ENCODE measurements at regions not wholly inside any gene's neighbourhood (a gene's known extent, or its start where the extent isn't known, plus 50 kb on each side); places are given as distances from the start of the nearest gene placed in this dataset.

DNA sequence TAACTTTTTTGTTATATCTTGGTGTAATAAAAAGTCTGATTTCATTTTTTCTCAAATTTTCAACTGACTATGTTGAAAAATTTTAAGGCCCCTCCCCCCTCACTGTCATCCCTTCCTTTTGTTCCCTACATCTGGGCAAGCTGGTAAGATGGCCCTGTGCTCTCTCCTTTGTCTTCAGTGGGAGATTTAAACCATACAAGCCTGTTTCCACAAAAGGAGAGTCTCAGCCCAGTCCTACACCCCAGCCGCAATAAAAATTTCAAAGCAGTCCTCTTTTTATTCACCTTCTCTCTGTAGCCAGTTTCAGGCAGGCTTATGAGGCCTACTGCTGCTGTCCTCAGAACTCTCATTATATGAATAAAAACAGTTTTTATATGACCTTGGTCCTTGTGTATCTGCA is 630.5 kb downstream of the CBLN2 start:
- Histone ChIP-seq H3K27ac (ENCODE audit: low read depth, low read length) (no peak overlapping the region), H3K9me3 (ENCODE audit: control insufficient read depth in 1 of 2, low read length in 2 of 2) (no peaks in the 10 kb centered on the region), H3K36me3 (ENCODE audit: insufficient read depth, low read length) (no peaks in the 10 kb centered on the region), H3K4me3 (ENCODE audit: low read length in 2 of 2) (no peak overlapping the region), H3K4me1 (ENCODE audit: insufficient read depth, low read length) (no peaks in the 10 kb centered on the region), H3K27me3 (ENCODE audit: insufficient read depth, low read length) (no peaks in the 10 kb centered on the region)
- Mint-ChIP-seq H3K4me1 (no peaks in the 10 kb centered on the region), H3K27me3 (no peaks in the 10 kb centered on the region), H3K9me3 (peaks cover 0 to 10% (median 2%) of the 10 kb centered on the region in 8 donors), H3K4me3 (no peak overlapping the region), H3K27ac (no peak overlapping the region), H3K36me3 (no peaks in the 10 kb centered on the region)
- DNase-seq: no peak
- intact Hi-C loops (cut with micrococcal nuclease): no loop called here
- POLR2A ChIA-PET (ENCODE audit: partially characterized antibody): no interaction called here
- CTCF ChIA-PET (ENCODE audit: partially characterized antibody): no interaction called here

DNA sequence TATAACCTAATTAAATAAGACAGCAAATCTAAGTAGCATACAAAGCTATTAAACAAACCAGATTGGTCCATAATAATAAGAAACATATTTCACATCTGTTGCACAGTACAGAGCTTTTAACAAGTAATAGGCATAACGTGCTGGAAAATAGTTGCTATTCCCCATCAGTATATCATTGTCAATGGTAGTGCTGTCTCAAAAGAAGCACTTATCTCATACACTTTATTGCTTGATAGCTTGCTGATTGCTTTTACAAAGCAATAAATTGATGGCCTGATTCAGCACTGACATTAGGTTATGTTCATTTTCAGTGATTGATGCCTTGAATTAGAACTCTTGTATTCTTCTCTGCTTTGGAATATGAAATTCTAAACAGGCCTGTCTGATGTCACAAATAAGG is 641.7 kb downstream of the CBLN2 start:
- Mint-ChIP-seq H3K27ac (no peak overlapping the region), H3K27me3 (no peaks in the 10 kb centered on the region), H3K9me3 (peaks cover 0 to 6% (median 2%) of the 10 kb centered on the region in 8 donors), H3K36me3 (no peaks in the 10 kb centered on the region), H3K4me3 (no peak overlapping the region), H3K4me1 (no peaks in the 10 kb centered on the region)
- intact Hi-C loops (cut with micrococcal nuclease): no loop called here
- Histone ChIP-seq H3K36me3 (ENCODE audit: insufficient read depth, low read length) (no peaks in the 10 kb centered on the region), H3K4me3 (ENCODE audit: low read length in 2 of 2) (no peak overlapping the region), H3K9me3 (ENCODE audit: control insufficient read depth in 1 of 2, low read length in 2 of 2) (no peaks in the 10 kb centered on the region), H3K27ac (ENCODE audit: low read depth, low read length) (no peak overlapping the region), H3K4me1 (ENCODE audit: insufficient read depth, low read length) (no peaks in the 10 kb centered on the region), H3K27me3 (ENCODE audit: insufficient read depth, low read length) (no peaks in the 10 kb centered on the region)
- DNase-seq: no peak
- ChIA-PET CTCF (ENCODE audit: partially characterized antibody) (no interaction called here), POLR2A (ENCODE audit: partially characterized antibody) (no interaction called here)

DNA sequence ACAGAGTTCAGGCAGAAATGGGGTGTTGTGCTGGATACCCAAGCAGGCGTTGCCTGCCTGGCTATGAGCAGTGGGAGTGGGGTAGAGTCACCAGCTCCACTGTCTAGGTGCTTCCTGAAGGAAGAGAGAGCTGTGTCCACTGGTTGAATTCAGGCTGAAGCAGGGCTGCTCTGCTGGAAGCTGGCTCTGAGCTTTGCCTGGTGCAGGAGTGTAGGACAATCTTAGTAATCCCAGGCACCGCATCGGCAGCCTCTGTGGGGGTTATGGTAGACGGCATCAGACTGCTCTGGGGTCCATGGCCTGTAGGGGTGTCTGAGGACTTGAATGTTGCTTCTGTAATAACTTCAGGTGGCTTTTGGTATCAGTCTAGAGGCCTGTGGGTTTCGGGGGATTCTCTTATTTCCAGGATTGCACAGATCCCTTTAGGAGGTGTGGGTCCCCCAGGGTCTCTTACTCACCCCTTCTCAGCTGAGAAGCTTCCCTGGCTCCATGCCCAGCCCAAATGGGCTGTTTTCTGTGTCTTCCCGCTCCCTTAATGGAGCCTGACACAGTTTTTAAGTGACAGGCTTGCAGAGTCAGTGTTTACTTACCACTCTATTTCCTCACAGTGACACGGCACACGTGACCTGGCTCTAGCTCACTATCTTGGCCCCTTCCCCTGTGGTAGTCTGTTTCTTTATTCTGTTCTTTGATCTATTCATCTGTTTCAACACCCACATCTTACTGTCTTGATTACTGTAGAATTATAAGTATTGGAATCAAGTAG is 644.3 kb downstream of the CBLN2 start:
- CTCF ChIA-PET (ENCODE audit: partially characterized antibody): no interaction called here
- no peaks in the 10 kb centered on the region for H3K27me3 Mint-ChIP-seq
- peaks cover 2 to 12% (median 6%) of the 10 kb centered on the region in 8 donors for H3K9me3 Mint-ChIP-seq
- DNase-seq: no peak
- no peaks in the 10 kb centered on the region for H3K27me3 ChIP-seq (ENCODE audit: insufficient read depth, low read length)
- no peak overlapping the region for H3K4me3 ChIP-seq (ENCODE audit: low read length in 2 of 2)
- H3K27ac Mint-ChIP-seq: no peak overlapping the region
- no peak overlapping the region for H3K27ac ChIP-seq (ENCODE audit: low read depth, low read length)
- H3K9me3 ChIP-seq (ENCODE audit: control insufficient read depth in 1 of 2, low read length in 2 of 2): no peaks in the 10 kb centered on the region
- H3K36me3 ChIP-seq (ENCODE audit: insufficient read depth, low read length): no peaks in the 10 kb centered on the region
- POLR2A ChIA-PET (ENCODE audit: partially characterized antibody): no interaction called here
- no peaks in the 10 kb centered on the region for H3K4me1 Mint-ChIP-seq
- H3K36me3 Mint-ChIP-seq: no peaks in the 10 kb centered on the region
- no peaks in the 10 kb centered on the region for H3K4me1 ChIP-seq (ENCODE audit: insufficient read depth, low read length)
- H3K4me3 Mint-ChIP-seq: no peak overlapping the region
- intact Hi-C loops (cut with micrococcal nuclease): no loop called here

DNA sequence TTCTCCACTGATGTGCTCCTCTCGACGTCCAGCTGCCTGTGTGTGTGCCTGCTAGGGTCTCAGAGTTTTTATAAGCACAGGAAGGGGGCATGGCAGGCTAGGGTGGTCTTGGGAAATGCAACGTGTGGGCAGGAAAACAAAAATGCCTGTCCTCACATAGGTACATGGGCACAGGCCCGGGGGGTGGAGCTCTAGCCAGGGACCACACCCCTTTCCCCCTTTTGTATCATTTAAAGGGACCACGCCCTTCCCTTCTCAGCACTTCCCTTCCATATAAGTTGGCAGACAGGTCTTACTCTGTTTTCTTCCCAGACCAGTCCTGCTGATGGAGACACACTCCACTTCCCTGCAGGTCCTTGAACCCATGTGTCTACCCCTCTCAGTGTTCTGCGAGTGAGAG is 645.0 kb downstream of the CBLN2 start:
- ChIA-PET CTCF (ENCODE audit: partially characterized antibody) (no interaction called here), POLR2A (ENCODE audit: partially characterized antibody) (no interaction called here)
- no peak for DNase-seq
- Histone ChIP-seq H3K9me3 (ENCODE audit: control insufficient read depth in 1 of 2, low read length in 2 of 2) (no peaks in the 10 kb centered on the region), H3K36me3 (ENCODE audit: insufficient read depth, low read length) (no peaks in the 10 kb centered on the region), H3K27me3 (ENCODE audit: insufficient read depth, low read length) (no peaks in the 10 kb centered on the region), H3K4me3 (ENCODE audit: low read length in 2 of 2) (no peak overlapping the region), H3K4me1 (ENCODE audit: insufficient read depth, low read length) (no peaks in the 10 kb centered on the region), H3K27ac (ENCODE audit: low read depth, low read length) (no peak overlapping the region)
- Mint-ChIP-seq H3K4me3 (no peak overlapping the region), H3K27me3 (no peaks in the 10 kb centered on the region), H3K9me3 (peaks cover 2 to 13% (median 6%) of the 10 kb centered on the region in 8 donors), H3K36me3 (no peaks in the 10 kb centered on the region), H3K4me1 (no peaks in the 10 kb centered on the region), H3K27ac (no peak overlapping the region)
- intact Hi-C loops (cut with micrococcal nuclease): no loop called here

DNA sequence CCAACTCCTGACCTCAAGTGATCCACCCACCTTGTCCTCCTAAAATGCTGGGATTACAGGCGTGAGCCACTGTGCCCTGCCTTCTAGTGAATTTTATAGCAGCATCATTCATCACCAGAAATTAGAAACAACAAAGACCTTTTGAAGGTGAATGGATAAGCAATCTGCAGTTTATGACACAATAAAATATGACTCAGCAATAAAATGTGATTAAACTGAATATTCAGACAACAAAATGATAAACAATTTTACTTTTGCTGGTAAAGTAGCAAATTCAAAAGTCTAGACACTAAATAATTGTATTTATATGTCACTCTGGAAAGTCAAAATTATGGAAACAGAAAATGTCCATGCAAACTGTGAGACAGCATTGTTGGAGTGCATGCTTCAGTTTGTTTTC is 656.6 kb downstream of the CBLN2 start:
- POLR2A ChIA-PET (ENCODE audit: partially characterized antibody): no interaction called here
- Mint-ChIP-seq H3K4me1 (no peaks in the 10 kb centered on the region), H3K27me3 (no peaks in the 10 kb centered on the region), H3K4me3 (no peak overlapping the region), H3K9me3 (peaks cover 0 to 8% (median 5%) of the 10 kb centered on the region in 8 donors), H3K36me3 (no peaks in the 10 kb centered on the region), H3K27ac (no peak overlapping the region)
- Histone ChIP-seq H3K27me3 (ENCODE audit: insufficient read depth, low read length) (no peaks in the 10 kb centered on the region), H3K27ac (ENCODE audit: low read depth, low read length) (no peak overlapping the region), H3K9me3 (ENCODE audit: control insufficient read depth in 1 of 2, low read length in 2 of 2) (no peaks in the 10 kb centered on the region), H3K36me3 (ENCODE audit: insufficient read depth, low read length) (no peaks in the 10 kb centered on the region), H3K4me3 (ENCODE audit: low read length in 2 of 2) (no peak overlapping the region), H3K4me1 (ENCODE audit: insufficient read depth, low read length) (no peaks in the 10 kb centered on the region)
- DNase-seq: no peak
- CTCF ChIA-PET (ENCODE audit: partially characterized antibody): no interaction called here
- intact Hi-C loops (cut with micrococcal nuclease): no loop called here

DNA sequence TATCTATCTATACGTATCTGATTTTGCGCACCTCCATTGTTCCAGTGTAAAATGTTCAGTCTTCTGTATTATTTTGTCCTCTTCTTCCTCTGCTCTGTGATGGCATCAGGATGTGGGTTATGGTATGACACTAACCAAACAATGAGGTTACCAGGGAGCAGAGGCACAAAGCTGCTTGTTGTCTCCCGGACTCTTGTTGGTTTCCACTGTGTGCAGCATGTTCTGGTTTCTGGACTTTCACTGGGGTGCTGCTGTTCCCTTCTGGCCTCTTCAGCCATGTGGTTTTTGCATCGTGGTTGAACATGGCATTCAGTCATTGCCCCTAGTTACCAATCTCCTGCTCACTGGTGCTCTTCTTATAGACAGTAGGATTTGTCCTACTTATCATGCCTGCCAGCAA is 665.9 kb downstream of the CBLN2 start:
- no peak overlapping the region for H3K27ac ChIP-seq (ENCODE audit: low read depth, low read length)
- no peak overlapping the region for H3K4me3 Mint-ChIP-seq
- H3K9me3 ChIP-seq (ENCODE audit: control insufficient read depth in 1 of 2, low read length in 2 of 2): no peaks in the 10 kb centered on the region
- peaks cover 0 to 9% (median 3%) of the 10 kb centered on the region in 8 donors for H3K9me3 Mint-ChIP-seq
- DNase-seq: no peak
- intact Hi-C loops (cut with micrococcal nuclease): no loop called here
- no peaks in the 10 kb centered on the region for H3K36me3 ChIP-seq (ENCODE audit: insufficient read depth, low read length)
- CTCF ChIA-PET (ENCODE audit: partially characterized antibody): no interaction called here
- H3K4me1 Mint-ChIP-seq: no peaks in the 10 kb centered on the region
- POLR2A ChIA-PET (ENCODE audit: partially characterized antibody): no interaction called here
- no peaks in the 10 kb centered on the region for H3K36me3 Mint-ChIP-seq
- H3K4me1 ChIP-seq (ENCODE audit: insufficient read depth, low read length): no peaks in the 10 kb centered on the region
- no peak overlapping the region for H3K4me3 ChIP-seq (ENCODE audit: low read length in 2 of 2)
- H3K27me3 Mint-ChIP-seq: no peaks in the 10 kb centered on the region
- H3K27ac Mint-ChIP-seq: no peak overlapping the region
- H3K27me3 ChIP-seq (ENCODE audit: insufficient read depth, low read length): no peaks in the 10 kb centered on the region

DNA sequence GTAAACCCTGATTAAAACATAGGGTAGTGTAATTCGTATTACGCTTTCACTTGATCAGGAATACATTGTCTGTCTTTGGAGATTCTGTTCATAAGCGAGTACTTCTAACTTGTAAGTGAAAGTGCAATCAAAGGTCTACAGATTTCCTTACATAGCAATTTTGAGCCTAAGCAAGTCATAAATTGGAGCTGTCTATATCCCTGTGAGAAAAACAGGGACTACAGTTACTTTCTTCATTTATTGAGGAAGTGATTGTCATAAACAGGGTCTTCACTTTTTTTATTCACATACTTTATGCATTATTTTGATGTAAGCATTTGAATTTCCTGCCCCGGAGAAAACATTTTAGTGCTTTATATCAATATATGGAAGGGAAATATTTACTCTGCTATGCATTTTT is 670.4 kb downstream of the CBLN2 start:
- ChIA-PET POLR2A (ENCODE audit: partially characterized antibody) (no interaction called here), CTCF (ENCODE audit: partially characterized antibody) (no interaction called here)
- no peaks in the 10 kb centered on the region for H3K36me3 ChIP-seq (ENCODE audit: insufficient read depth, low read length)
- H3K4me3 ChIP-seq (ENCODE audit: low read length in 2 of 2): no peak overlapping the region
- Mint-ChIP-seq H3K27ac (no peak overlapping the region), H3K4me3 (no peak overlapping the region), H3K9me3 (peaks cover 0 to 9% (median 2%) of the 10 kb centered on the region in 8 donors), H3K4me1 (no peaks in the 10 kb centered on the region), H3K27me3 (no peaks in the 10 kb centered on the region), H3K36me3 (no peaks in the 10 kb centered on the region)
- H3K9me3 ChIP-seq (ENCODE audit: control insufficient read depth in 1 of 2, low read length in 2 of 2): no peaks in the 10 kb centered on the region
- intact Hi-C loops (cut with micrococcal nuclease): no loop called here
- no peak for DNase-seq
- no peaks in the 10 kb centered on the region for H3K4me1 ChIP-seq (ENCODE audit: insufficient read depth, low read length)
- H3K27me3 ChIP-seq (ENCODE audit: insufficient read depth, low read length): no peaks in the 10 kb centered on the region
- H3K27ac ChIP-seq (ENCODE audit: low read depth, low read length): no peak overlapping the region

DNA sequence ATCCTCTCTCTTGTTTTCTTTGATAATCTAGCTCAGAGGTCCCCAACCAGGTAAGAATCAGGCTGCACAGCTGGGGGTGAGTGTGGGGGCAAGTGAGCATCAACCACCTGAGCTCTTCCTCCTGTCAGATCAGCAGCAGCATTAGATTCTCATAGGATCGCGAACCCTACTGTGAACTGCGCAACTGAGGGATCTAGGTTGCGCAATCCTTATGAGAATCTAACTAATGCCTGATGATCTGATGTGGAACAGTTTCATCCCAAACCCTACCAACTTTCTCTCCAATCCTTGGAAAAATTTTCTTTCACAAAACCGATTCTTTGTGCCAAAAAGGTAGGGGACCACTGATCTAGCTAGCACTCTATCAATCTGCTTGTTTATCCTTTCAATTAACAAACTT is 678.3 kb downstream of the CBLN2 start:
- H3K9me3 ChIP-seq (ENCODE audit: control insufficient read depth in 1 of 2, low read length in 2 of 2): no peaks in the 10 kb centered on the region
- no peak overlapping the region for H3K4me3 Mint-ChIP-seq
- intact Hi-C loops (cut with micrococcal nuclease): no loop called here
- no peak for DNase-seq
- no peaks in the 10 kb centered on the region for H3K27me3 Mint-ChIP-seq
- ChIA-PET CTCF (ENCODE audit: partially characterized antibody) (no interaction called here), POLR2A (ENCODE audit: partially characterized antibody) (no interaction called here)
- H3K4me3 ChIP-seq (ENCODE audit: low read length in 2 of 2): no peak overlapping the region
- H3K36me3 ChIP-seq (ENCODE audit: insufficient read depth, low read length): no peaks in the 10 kb centered on the region
- no peaks in the 10 kb centered on the region for H3K4me1 Mint-ChIP-seq
- H3K36me3 Mint-ChIP-seq: no peaks in the 10 kb centered on the region
- peaks cover 4 to 16% (median 7%) of the 10 kb centered on the region in 8 donors for H3K9me3 Mint-ChIP-seq
- H3K4me1 ChIP-seq (ENCODE audit: insufficient read depth, low read length): no peaks in the 10 kb centered on the region
- no peak overlapping the region for H3K27ac Mint-ChIP-seq
- no peak overlapping the region for H3K27ac ChIP-seq (ENCODE audit: low read depth, low read length)
- H3K27me3 ChIP-seq (ENCODE audit: insufficient read depth, low read length): no peaks in the 10 kb centered on the region
